Adipocyte (in vitro differentiated cells): ENCODE measurements at regions not wholly inside any gene's neighbourhood (a gene's known extent, or its start where the extent isn't known, plus 50 kb on each side); places are given as distances from the start of the nearest gene placed in this dataset.

Experiments
- DNase-seq: peaks from one replicate; pipeline ENCODE4 v3.0.0-alpha.2; 2015; ENCODE audit warnings: low read depth
- H3K27me3 ChIP-seq: replicated peaks from 2 replicates; pipeline ENCODE4 v1.7.0; 2013; ENCODE audit warnings: mild to moderate bottlenecking, low read length, moderate library complexity; ENCODE audit not compliant: control insufficient read depth, insufficient read depth
- H3K36me3 ChIP-seq: 2 replicates; pipeline ENCODE4 v1.7.0; 2013; ENCODE audit warnings: low read length, mild to moderate bottlenecking, moderate library complexity; ENCODE audit not compliant: control insufficient read depth, insufficient read depth, severe bottlenecking
- H3K4me1 ChIP-seq: 2 replicates; pipeline ENCODE4 v1.7.0; 2013; ENCODE audit warnings: mild to moderate bottlenecking, low read length, moderate library complexity; ENCODE audit not compliant: control insufficient read depth, insufficient read depth
- H3K4me3 ChIP-seq: 2 replicates; pipeline ENCODE4 v1.7.0; 2013; ENCODE audit warnings: mild to moderate bottlenecking, low read length, moderate library complexity
- H3K9ac ChIP-seq: 2 replicates; pipeline ENCODE4 v1.7.0; 2013; ENCODE audit warnings: mild to moderate bottlenecking, low read length, moderate library complexity
- H3K9me3 ChIP-seq: 2 replicates; pipeline ENCODE4 v1.7.0; 2013; ENCODE audit warnings: mild to moderate bottlenecking, low read length, moderate library complexity; ENCODE audit not compliant: control insufficient read depth

GRCh38 chr14:98290596-98290995 lies 981.4 kb downstream of the BCL11B start:
- DNase-seq = no peak
- H3K9ac ChIP-seq = no peak overlapping the region
- H3K9me3 ChIP-seq = no peaks in the 10 kb centered on the region
- no peaks in the 10 kb centered on the region for H3K36me3 ChIP-seq
- no peak overlapping the region for H3K4me3 ChIP-seq
- H3K27me3 ChIP-seq = no peaks in the 10 kb centered on the region
- no peaks in the 10 kb centered on the region for H3K4me1 ChIP-seq

GRCh38 chr14:98292191-98292590 lies 979.8 kb downstream of the BCL11B start:
- DNase-seq = no peak
- H3K36me3 ChIP-seq = no peaks in the 10 kb centered on the region
- H3K4me1 ChIP-seq = no peaks in the 10 kb centered on the region
- no peaks in the 10 kb centered on the region for H3K27me3 ChIP-seq
- H3K9me3 ChIP-seq = no peaks in the 10 kb centered on the region
- H3K9ac ChIP-seq = no peak overlapping the region
- no peak overlapping the region for H3K4me3 ChIP-seq

DNA sequence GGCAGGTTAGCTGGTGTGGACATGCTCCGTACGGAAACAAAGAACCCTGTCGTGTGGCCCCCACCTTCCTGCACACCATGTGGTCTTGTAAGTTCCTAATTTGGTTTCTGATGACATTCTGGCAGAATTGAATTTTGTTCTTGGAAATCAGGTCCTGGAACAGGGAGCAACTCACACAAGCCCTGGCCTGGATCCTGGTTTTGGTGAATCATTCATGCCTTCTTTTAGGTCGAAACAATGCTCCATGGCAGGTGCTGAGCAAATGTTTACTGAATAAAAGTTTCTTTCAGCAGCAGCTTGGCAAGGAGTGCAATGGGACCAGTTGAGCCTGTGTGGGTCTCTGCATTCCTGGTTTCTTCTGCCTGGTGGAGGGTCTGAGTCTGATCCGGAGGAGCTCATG lies 978.4 kb downstream of the BCL11B start:
- no peaks in the 10 kb centered on the region for H3K36me3 ChIP-seq
- no peak overlapping the region for H3K9ac ChIP-seq
- no peak overlapping the region for H3K4me3 ChIP-seq
- no peak for DNase-seq
- H3K27me3 ChIP-seq = no peaks in the 10 kb centered on the region
- H3K9me3 ChIP-seq = no peaks in the 10 kb centered on the region
- H3K4me1 ChIP-seq = no peaks in the 10 kb centered on the region

- Histone ChIP-seq H3K4me3 (no peak overlapping the region), H3K9ac (no peak overlapping the region), H3K27me3 (no peaks in the 10 kb centered on the region), H3K4me1 (no peaks in the 10 kb centered on the region), H3K9me3 (no peaks in the 10 kb centered on the region), H3K36me3 (no peaks in the 10 kb centered on the region)
- no peak for DNase-seq
Measured at GRCh38 chr14:98296895-98297294, 975.1 kb downstream of the BCL11B start.

GRCh38 chr14:98297567-98297966 lies 974.4 kb downstream of the BCL11B start:
- H3K4me1 ChIP-seq = no peaks in the 10 kb centered on the region
- no peaks in the 10 kb centered on the region for H3K36me3 ChIP-seq
- no peak for DNase-seq
- no peak overlapping the region for H3K9ac ChIP-seq
- no peaks in the 10 kb centered on the region for H3K27me3 ChIP-seq
- H3K4me3 ChIP-seq = no peak overlapping the region
- H3K9me3 ChIP-seq = no peaks in the 10 kb centered on the region

DNA sequence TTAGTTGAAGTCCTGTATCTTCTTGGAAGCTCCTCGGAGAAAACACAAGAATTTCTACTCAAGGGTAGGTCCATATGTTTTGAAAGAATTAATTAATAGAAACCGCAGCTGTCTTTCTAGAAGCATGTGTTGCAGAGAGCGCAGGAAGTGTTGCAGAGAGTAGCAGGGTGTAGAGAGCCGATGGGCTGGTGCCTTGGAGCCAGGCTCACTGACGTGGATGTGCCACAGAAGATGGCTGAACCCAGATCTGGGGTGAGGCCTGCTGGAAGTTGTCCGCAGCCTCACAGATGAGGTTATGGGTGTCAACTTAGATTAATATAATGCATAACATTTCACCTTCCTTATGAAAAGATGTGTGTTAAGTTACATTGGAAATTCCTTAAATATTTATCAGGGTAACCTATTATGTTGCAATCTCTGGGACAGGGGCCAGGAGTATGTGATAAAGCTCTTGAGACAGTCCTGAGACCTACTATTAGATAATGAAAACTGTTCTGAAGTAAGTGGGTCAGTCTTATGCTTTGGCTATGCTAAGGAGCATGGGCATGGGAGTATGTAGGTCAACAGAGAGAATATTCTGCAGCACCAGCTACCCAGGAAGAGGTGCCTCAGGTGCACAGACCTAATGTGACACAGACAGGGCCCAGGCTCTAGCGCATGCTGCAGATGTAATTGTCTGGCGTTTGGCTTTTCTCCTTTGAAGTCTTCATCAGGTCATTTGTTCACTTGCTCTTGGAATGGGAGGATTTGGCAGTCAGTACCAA lies 973.3 kb downstream of the BCL11B start:
- Histone ChIP-seq H3K4me3 (no peak overlapping the region), H3K4me1 (no peaks in the 10 kb centered on the region), H3K27me3 (no peaks in the 10 kb centered on the region), H3K9me3 (no peaks in the 10 kb centered on the region), H3K9ac (no peak overlapping the region), H3K36me3 (no peaks in the 10 kb centered on the region)
- no peak for DNase-seq

- no peaks in the 10 kb centered on the region for H3K4me1 ChIP-seq
- H3K9me3 ChIP-seq = no peaks in the 10 kb centered on the region
- H3K9ac ChIP-seq = no peak overlapping the region
- no peaks in the 10 kb centered on the region for H3K36me3 ChIP-seq
- H3K4me3 ChIP-seq = no peak overlapping the region
- no peaks in the 10 kb centered on the region for H3K27me3 ChIP-seq
- no peak for DNase-seq
Measured at GRCh38 chr14:98301681-98302080, 970.3 kb downstream of the BCL11B start.

DNA sequence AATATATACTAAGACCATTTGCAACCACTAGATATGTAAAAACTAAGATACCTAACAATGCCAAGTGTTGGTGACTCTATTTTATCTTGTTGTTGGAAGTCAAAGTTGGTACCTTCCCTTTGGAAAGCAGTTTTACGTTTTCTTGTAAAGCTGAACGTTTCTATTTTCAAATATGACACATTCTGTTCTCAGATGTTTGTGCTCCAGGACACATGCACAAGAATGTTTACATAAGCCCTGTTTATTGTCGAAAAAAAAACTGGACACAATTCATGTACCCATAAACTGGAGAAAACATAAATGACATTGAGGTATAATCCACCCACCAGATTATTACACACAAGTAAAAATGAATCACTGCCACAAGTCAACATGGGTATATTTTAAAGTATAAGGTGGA lies 967.4 kb downstream of the BCL11B start:
- DNase-seq = no peak
- Histone ChIP-seq H3K4me1 (no peaks in the 10 kb centered on the region), H3K4me3 (no peak overlapping the region), H3K27me3 (no peaks in the 10 kb centered on the region), H3K36me3 (no peaks in the 10 kb centered on the region), H3K9me3 (no peaks in the 10 kb centered on the region), H3K9ac (no peak overlapping the region)

DNA sequence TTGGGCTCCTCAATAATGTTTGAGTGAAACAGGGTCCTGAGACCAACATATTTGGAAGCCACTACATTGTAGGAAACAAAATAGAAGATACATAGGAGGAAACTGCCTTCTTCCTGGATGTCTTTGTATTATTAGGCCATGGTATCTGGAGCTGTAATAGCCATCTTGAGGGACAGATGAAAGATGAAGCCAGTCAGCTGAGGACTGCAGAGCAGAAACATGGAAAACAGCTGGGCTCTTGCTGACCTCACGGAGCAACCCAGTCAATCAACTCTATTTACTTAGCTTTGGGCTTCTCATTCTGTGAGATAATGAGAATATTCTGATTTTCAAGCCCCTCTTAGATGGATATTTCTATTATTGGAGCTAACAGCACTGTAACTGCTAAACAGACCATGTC lies 962.4 kb downstream of the BCL11B start:
- Histone ChIP-seq H3K4me3 (no peak overlapping the region), H3K4me1 (no peaks in the 10 kb centered on the region), H3K9ac (no peak overlapping the region), H3K27me3 (no peaks in the 10 kb centered on the region), H3K9me3 (no peaks in the 10 kb centered on the region), H3K36me3 (no peaks in the 10 kb centered on the region)
- no peak for DNase-seq

DNA sequence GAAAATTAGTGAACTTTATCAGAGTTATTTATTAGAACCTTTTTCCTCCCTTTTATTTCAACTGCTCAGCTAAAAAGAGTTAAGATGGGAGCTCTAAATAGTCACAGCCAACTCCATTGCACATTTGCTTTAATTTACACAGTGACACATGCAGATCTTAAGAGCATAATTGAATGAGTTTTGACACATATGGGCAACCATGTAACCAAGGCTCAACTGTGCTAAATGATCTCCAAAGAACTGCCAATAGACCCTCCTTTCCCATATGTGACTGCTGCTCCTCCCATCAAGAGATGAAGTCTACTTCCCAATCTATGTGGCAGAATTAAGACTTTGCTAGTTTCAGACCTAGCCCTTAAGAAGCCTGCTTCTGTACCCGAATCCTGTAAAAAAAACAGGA lies 960.0 kb downstream of the BCL11B start:
- no peaks in the 10 kb centered on the region for H3K27me3 ChIP-seq
- H3K36me3 ChIP-seq = no peaks in the 10 kb centered on the region
- H3K9ac ChIP-seq = no peak overlapping the region
- peaks cover 3% of the 10 kb centered on the region for H3K9me3 ChIP-seq
- no peak overlapping the region for H3K4me3 ChIP-seq
- no peak for DNase-seq
- H3K4me1 ChIP-seq = no peaks in the 10 kb centered on the region

DNA sequence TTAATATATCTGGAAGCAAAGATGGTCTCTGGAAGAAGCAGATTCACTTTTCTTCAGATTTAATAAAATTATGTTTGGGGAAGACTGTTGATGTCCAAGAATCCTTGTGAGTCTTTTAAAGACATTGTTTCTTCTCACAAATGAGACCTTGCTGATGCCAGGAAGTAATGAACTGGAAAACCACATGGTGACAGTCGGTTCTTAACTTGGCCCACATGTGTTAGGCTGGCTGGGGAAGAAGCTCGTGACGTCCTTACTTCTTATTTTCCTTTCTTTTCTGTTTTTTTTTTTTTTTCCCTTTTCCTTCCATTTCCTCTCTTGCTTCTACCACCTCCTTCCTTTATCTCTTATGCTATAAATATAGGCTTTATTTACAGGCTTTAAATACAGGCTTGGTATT lies 950.2 kb downstream of the BCL11B start:
- H3K9ac ChIP-seq = no peak overlapping the region
- H3K9me3 ChIP-seq = peaks cover 19% of the 10 kb centered on the region
- no peaks in the 10 kb centered on the region for H3K27me3 ChIP-seq
- no peak for DNase-seq
- H3K4me3 ChIP-seq = no peak overlapping the region
- H3K4me1 ChIP-seq = no peaks in the 10 kb centered on the region
- no peaks in the 10 kb centered on the region for H3K36me3 ChIP-seq

DNA sequence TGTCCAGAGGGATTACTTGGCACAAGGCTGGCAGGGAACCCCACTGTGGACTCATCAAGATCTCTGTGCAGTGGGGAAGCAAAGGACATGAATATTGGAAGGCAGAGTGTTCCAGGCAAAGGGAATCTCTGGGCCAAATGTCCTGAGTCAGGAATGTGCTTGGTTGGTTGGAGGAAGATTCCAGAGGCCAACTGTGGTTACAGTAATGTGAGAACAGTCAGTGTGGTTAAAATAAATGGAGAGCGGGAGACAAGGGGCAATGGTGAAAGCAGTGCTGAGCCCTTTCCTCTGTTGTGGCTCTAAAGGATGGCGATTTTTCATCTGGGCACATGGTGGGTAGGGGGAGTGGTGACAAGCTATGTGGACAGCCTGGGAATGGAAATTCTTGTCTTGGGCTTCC lies 948.2 kb downstream of the BCL11B start:
- H3K27me3 ChIP-seq = no peaks in the 10 kb centered on the region
- no peaks in the 10 kb centered on the region for H3K4me1 ChIP-seq
- H3K9me3 ChIP-seq = peaks cover 12% of the 10 kb centered on the region
- no peak for DNase-seq
- no peaks in the 10 kb centered on the region for H3K36me3 ChIP-seq
- H3K9ac ChIP-seq = no peak overlapping the region
- no peak overlapping the region for H3K4me3 ChIP-seq
